ENCODE measurements at regions not wholly inside any gene's neighbourhood (a gene's known extent, or its start where the extent isn't known, plus 50 kb on each side); places are given as distances from the start of the nearest gene placed in this dataset.
"Not testable (repeated sequence)": the region's sequence is repeated elsewhere in the genome, so short reads cannot be mapped to it uniquely, and the experiment has no call there.

DNA sequence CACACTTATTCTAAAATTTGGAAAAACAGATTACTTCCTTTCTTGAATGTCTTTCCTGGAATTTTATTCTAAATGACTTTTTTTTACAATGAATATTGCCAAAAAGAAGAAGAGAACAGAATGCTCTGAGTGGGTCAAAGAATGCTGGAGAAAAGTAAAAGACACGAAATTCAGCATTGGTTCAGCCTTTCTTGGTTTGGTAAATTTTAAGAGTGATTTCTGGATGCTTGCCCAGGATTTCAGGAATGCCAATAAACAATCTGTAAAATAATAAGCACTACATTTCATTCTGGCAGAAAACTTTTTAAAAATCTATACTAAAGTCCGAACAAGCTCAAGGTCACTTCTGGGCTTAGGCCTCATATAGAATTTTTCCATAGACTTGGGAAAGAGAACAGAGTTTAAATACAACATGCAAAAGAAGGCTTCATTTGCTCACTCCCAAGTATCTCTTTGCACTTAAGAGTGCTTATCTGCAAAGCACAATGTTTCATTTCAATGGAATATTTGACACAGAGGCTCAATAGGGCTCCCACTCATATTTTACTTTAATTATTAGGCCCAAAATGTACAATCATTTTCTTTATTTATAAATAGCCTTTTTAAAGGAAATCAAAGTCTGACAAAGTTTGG lies 359.5 kb upstream of the ANKRD30A start:
- DNase-seq (ENCODE audit: low read depth in 2 of 2), result no peak

DNA sequence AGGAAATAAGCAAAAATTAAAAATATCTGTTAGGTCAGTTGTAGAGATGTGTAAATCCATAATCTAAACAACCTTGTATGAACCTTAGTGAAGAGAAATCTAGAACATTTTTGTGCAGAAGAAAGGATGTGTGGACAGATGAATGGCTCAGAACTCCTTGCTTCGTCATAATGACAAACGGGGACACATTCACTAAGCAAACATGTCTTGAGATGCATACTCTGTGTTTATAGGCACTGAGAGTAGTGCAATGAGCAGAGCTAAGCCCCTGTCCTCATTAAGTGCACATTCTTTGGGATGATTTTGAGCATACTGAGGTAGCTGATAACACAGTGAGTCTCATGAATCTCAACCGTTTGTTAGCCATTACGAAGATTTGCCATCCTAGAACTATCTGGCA lies 360.6 kb upstream of the ANKRD30A start:
- DNase-seq (ENCODE audit: low read depth in 2 of 2), result no peak

DNA sequence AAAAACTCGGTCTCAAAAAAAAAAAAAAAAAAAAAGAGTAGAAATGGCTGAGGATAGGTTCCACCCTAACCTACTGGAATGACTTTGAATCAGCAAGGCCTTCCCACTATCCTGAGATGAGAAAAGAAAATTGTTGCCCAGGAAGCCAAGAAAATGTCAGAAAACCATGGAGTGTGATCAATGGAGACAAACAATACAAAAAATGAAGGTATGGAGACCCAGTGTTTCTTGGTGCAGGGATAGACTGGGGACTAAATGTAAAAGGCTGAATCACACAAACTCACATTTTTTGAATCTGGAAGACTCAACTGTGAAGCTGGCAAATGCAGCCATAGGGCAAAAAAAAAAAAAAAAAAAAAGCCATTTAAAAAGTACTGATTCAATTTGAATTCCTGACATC lies 364.3 kb upstream of the ANKRD30A start:
- no peak for DNase-seq (ENCODE audit: low read depth in 2 of 2)

DNA sequence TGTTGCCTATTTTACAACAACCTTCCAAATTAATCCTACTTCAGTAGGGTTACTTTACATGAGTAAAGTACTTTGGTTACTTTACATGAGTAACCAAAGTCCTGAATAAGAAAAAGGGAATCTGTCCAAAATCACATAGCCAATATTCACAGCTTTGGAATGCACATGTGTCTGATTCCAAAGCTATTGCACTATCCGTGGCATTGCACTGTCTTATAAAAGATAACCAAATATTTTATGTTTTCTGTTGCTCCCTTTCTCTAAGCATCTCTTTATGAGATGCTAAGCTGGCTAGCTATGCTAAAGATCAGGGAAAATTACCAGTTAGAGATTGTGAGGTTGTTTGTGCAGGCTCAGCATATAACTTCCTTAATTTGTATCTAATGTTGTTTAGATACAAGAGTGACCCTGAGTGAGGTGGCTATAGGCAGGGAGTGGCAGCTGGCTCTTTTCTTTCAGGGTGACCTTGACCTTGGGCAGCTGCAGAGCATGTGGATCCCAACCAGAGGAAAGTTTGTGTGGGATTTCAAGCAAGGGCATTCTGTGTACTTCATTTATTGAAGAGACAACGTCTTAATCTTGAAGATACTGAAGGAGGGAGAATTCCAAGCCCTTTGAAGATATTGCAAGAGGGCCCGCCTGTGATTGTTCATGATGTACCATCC lies 366.1 kb upstream of the ANKRD30A start:
- DNase-seq (ENCODE audit: low read depth in 2 of 2), result no peak

DNA sequence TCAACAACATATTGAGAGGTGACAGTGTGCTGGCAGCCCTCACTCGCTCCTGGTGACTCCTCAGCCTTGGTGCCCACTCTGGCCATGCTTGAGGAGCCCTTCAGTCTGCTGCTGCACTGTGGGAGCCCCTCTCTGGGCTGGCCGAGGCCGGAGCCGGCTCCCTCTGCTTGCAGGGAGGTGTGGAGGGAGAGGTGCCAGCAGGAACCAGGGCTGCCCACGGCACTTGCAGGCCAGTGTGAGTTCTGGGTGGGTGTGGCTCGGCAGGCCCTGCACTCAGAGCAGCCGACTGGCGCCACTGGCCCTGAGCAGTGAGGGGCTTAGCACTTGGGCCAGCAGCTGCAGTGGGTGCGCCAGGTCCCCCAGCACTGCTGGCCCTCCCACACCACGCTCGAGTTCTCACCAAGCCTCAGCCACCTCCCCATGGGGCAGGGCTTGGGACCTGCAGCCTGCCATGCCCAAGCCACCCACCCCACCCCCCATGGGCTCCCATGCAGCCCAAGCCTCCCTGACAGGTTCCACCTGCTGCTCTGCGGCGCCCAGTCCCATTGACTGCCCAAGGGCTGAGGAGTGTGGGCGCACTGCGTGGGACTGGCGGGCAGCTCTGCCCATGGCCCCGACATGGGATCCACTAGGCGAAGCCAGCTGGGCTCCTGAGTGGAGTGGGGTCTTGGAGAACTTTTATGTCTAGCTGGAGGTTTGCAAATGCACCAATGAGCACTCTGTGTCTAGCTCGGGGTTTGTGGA lies 377.1 kb upstream of the ANKRD30A start:
- no peak for DNase-seq (ENCODE audit: low read depth in 2 of 2)

DNA sequence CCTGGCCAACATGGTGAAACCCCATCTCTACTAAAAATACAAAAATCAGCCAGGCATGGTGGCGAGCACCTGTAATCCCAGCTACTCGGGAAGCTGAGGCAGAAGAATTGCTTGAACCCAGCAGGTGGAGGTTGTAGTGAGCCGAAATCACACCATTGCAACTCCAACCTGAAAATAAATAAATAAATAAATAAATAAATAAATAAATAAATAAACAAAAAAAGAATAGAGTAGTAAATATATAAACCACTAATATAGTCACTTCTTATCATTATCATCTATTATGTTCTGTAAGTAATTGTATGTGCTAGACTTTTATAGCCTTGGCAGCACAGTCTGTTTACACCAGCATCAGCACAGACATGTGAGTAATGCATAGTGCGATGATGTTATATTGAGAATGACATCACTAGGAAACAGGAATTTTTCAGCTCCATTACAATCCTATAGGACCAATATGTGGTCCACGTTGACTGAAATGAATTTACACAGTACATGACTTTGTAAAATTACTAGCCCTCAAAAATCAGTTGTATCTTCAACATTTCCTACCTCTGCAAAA lies 385.4 kb upstream of the ANKRD30A start:
- no peak for DNase-seq (ENCODE audit: low read depth in 2 of 2)

DNA sequence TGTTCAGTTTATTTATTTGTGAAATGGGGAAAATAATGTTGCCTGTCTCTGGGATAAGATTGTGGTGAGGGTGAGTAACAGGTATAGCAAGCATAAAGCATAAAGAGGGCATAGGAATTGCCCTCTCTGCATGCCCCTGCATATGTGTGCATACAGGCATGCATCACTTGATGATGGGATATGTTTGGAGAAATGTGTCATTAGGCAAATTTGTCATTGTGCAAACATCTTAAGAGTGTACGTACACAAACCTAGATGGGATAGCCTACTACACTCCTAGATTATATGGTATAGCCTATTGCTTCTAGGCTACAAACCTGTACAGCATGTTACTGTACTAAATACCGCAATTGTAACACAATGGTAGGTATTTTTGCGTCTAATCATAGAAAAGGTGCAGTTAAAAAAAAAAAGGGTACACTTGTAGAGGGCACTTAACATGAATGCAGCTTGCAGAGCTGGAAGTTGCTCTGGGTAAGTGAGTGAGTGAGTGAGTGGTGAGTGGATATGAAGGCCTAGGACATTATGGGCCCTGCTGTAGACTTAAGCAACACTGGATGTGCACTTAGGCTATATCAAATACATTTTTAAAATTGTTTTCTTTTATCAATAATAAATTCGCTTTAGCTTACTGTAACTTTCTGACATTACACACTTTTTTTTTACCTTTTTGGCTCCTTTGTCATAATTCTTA lies 386.5 kb upstream of the ANKRD30A start:
- no peak for DNase-seq (ENCODE audit: low read depth in 2 of 2)

DNA sequence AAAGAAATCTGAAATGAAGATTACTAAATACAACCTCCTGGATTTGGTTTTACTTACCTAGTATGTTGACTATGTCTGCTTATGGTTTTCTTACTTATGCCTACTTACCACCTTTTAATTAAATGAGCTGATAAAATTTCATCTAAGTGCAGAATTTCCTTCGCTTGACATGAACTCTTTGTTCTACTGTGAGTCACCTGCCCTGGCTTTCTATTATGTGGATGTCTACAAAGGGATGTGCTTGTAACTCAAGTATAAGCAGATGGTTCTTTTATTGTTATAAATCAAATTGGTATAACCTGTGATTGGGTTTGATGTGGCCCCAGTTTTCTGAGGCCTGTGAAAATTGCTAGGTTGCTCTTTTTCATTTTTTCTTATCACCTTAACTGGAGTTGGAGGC lies 389.1 kb upstream of the ANKRD30A start:
- no peak for DNase-seq (ENCODE audit: low read depth in 2 of 2)

DNA sequence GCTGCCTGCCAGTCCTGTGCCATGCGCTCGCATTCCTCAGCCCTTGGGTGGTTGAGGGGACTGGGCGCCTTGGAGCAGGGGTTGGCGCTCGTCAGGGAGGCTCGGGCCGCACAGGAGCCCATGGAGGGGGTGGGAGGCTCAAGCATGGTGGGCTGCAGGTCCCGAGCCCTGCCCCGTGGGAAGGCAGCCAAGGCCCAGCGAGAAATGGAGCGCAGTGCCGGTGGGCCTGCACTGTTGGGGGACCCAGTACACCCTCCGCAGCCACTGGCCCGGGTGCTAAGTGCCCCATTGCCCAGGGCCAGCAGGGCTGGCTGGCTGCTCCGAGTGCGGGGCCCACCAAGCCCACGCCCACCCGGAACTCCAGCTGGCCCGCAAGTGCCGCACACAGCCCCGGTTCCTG lies 390.8 kb upstream of the ANKRD30A start:
- DNase-seq (ENCODE audit: low read depth in 2 of 2), result not testable (repeated sequence)

DNA sequence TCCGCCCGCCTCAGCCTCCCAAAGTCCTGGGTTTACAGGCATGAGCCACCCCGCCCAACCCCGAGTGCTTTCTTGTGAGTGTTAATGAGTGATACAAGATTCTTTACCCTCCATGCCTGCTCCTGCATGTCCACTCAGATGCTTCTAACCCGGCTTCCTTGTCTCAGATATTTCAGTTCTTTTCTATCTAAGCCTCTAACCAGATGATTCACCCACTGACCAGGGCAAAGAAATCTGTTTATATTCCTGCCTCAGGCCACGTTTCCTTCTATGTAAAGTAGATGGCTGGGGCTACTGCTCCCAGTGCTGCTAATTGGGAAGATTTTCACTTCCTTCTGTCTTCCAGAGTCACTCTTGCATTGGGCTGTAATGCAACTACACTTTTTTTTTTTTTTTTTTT lies 395.1 kb upstream of the ANKRD30A start:
- no peak for DNase-seq (ENCODE audit: low read depth in 2 of 2)

DNA sequence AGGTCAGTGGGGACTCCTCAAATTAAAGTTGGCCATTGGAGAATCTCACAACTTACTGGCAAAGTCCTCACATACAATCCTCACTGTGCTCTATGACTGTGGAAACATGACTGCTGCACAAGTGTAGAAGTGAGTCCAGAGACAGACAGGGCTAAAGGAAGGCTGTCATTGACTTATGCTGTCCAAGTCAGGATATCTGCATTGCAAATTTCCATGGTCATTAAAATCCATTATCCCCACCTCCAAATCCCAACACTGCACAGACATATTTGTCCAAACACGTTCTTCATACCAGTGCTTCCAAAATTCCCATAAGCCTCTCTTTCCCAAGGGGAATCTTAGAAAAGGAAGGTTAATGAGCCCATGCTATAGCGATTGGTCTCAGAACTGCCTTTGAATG lies 396.8 kb upstream of the ANKRD30A start:
- DNase-seq (ENCODE audit: low read depth in 2 of 2), result no peak

DNA sequence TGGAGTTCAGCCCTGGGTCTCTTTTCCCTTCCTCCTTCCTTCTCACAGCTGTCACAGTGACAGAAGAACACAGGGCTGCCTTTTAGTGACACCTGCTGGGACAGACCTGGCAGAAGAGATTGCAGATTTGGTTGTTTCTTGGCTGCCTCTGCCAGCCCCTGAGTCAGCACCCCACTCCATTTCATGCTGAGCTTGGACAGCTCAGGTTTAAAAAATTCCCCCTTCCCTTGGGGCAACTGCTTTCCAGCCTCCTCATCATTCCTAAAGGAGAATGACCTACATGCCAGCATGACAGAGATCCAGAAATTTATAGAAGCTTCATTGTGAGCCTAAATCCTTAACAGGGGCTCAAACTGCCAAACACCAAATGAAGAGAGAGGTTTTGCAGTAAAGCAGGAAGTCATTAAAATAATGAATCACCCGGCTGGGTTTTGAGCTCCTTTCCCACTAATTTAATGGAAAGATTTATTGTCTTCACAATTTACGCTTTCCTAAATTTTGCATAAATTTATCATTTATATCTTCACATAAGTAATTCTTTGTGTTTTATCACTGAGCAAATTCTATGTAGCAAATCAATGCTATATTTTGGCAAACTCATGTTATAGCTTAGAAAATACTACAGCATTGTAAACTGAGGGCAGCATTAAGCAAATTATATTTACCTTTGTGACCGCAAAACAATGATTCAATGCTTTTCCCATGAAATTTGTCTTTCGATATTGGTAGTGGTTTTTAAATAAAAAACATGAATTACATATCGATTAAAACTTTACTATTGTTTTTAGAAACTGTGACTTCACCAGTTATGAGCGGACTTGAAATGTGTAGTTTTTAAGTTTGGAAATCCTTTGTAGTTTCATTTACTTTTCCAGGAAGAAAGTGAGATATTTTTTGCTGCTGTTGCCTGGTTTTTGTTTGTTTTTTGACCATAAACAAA lies 399.5 kb upstream of the ANKRD30A start:
- no peak for DNase-seq (ENCODE audit: low read depth in 2 of 2)

DNA sequence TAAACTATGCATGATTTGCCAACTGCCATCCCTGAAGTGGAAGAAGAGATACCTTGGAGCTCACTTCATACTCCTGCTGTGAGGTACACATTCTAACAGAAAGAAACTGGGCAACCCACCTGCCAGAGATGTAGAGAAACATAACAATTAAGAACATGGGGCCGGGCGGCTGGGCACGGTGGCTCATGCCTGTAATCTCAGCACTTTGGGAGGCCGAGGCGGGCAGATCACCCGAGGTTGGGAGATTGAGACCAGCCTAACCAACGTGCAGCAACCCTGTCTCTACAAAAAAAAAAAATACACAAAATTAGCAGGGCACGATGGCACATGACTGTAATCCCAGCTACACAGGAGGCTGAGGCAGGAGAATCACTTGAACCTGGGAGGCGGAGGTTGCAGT lies 402.6 kb upstream of the ANKRD30A start:
- DNase-seq (ENCODE audit: low read depth in 2 of 2), result no peak

DNA sequence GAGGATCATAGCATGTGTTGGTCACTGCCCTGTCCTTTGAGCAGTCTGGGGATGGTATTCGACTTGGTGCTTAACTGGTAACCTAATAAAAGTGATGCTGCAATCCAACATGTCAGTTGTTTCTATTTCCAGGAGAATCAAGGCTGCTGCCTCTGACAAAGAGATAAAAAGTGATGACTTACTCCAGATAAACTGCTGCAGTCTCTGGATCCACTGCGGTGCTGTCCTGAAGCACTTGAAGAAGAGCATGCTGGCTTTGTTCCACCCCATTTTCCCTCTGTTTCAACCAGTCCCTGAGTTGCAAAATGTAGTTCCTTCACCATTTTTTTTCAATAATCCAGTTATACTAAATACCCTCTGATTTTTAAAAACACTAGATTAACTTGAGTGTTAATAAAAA lies 403.5 kb upstream of the ANKRD30A start:
- DNase-seq (ENCODE audit: low read depth in 2 of 2), result no peak

DNA sequence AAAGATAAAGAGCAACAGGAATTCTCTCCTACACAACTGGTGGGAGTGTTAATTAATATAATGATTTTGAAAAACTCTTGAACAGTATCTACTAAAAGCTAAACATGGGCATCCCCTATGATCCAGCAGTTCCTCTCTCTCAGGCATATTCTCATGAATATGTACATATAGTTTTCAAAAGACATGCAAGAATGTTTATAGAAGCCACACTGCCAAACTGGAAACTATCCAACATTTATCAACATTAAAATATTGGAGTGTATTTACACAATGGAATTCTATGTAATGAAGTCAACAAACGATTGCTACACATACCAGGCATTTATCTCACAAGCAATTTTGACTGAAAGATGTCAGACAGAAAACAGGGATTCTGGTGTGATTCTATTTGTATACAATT lies 404.5 kb upstream of the ANKRD30A start:
- DNase-seq (ENCODE audit: low read depth in 2 of 2), result no peak

DNA sequence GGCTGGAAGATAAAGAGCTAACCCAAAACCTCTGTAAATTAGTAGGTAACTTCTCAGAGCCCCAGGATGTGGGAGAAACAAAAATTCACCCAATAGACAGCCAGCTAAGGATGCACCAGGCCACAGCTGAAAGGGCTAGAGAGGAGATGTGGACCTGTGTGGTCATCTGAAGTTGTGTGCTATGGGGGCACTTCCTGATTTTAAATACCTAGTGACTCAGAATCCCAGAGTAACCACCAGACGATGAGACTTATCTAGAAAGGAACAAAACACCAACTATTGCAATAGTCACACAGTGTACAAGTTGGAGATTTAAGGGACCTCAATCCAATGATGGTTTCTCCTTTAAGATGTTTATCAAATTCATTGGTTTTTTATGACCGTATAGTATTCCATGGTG lies 408.3 kb upstream of the ANKRD30A start:
- no peak for DNase-seq (ENCODE audit: low read depth in 2 of 2)

DNA sequence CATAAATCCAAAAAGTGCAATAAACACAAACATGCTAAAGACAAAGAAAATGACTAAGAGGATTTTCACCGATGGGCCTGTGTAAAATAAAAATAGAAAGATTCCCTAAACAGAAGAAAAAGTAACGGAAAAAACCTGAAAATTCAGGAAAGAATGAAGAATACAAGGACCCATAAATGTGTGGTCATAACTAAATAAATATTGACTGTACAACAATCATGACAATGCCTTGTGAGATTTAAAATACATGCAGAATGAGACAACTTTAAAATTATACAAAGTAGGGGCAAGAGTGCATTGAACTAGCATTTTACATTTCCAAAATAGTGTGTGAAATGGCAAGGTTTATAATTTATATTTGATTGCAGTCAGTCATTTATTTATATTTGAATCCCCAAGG lies 409.1 kb upstream of the ANKRD30A start:
- no peak for DNase-seq (ENCODE audit: low read depth in 2 of 2)

DNA sequence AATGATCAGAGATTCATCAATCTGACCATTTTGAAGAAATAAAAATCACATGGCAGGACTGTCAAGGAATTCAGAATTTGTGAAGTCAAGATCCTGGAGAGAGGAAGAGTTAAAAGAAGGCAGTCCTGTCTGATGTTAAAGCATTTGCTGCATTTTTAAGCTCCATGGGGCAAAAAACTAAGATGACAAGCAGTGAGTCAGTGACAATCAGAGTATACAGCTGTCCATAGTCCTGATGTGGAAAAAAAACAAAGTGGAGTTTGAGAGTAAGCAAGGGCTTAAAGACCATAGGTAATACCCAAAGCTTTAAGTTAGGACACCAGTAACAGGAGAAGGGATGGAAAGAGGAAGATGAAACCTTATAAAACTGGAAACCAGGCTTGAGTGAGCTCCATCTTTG lies 412.7 kb upstream of the ANKRD30A start:
- no peak for DNase-seq (ENCODE audit: low read depth in 2 of 2)

DNA sequence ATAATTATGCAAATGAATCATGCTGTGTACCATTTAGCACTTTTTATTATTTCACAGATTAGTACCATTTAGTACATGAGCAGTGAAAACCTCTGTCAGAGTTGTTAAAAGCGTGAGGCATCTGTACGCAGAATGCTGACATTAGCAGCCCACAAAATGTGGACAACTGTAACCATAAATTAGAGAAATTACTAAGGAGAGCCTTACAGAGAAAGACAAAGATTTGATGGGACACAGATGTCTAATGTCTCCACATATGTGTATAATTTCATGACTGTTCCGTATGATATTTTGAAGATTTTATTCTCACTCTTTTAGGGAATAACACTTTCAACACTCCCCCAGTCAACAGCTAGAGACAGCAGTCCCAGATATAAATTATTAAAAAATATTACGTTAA lies 414.0 kb upstream of the ANKRD30A start:
- DNase-seq (ENCODE audit: low read depth in 2 of 2), result no peak

DNA sequence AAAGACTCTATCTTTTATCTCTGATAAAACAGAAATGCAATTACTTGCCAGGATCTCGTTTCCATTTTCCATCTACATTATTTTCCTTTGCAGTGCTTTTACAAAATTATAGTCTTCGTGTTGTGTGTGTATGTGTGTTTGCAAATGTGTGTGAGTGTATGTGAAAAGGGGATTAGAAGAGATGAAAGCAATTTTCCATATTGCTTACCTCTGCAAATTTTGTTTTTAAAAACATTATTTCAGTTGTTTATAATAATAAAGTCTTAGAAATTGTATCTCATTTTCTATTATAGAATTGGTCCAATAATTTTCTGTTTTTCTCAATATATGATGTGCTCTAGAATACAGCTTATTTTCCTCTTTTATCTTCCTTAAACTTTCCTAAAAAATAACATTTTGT lies 421.3 kb upstream of the ANKRD30A start:
- no peak for DNase-seq (ENCODE audit: low read depth in 2 of 2)

DNA sequence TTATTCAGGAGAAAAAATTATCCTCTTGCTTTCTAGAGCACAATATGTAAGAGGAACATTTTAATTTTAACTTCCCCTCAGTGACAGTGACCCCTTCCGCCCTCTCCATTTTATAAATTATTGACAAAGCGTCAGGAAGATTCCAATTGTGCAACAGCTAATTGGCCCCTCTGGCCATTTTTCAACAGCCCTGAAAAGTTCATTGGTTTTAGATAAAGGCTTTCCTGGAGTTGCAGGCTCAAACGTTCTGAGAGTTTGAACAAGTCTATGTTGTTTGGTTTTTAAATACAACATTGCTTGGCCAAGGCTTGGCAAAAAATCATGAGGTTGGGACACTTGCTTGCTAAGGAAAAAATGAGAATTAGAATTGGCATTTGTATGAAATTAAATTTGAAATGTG lies 422.2 kb upstream of the ANKRD30A start:
- DNase-seq (ENCODE audit: low read depth in 2 of 2), result no peak

All from stimulated activated CD4-positive, alpha-beta T cell treated with anti-CD3 and anti-CD28 coated beads, Interleukin-4, amount 100 ng/mL, for 48 hours (primary cell).